ENCODE measurements at regions not wholly inside any gene's neighbourhood (a gene's known extent, or its start where the extent isn't known, plus 50 kb on each side); places are given as distances from the start of the nearest gene placed in this dataset.

GRCh38 chr16:21501869-21502667 lies 97.3 kb upstream of the METTL9 start (continued):
- TF ChIP-seq CHD4 (IDR thresholded peaks at IDR 0.05; ENCODE audit: insufficient read depth, insufficient replicate concordance, low read depth, low read length, poor library complexity, severe bottlenecking) (no peak), ZNF121 (CRISPR knock-in tag; conservative IDR thresholded peaks at IDR 0.05) (no peak), SMARCE1 (IDR thresholded peaks at IDR 0.05) (no peak), GABPB1 (CRISPR knock-in tag; IDR thresholded peaks at IDR 0.05) (peak; percentile 68; the same call in 1 of the 2 replicates), MECOM (CRISPR knock-in tag; IDR thresholded peaks at IDR 0.05) (no peak), SIN3B (IDR thresholded peaks at IDR 0.05; ENCODE audit: low read depth) (peak; percentile 59; the same call in 1 of the 2 replicates), TAF1 (IDR thresholded peaks at IDR 0.05; ENCODE audit: control insufficient read depth, extremely low read depth, insufficient read depth, low read length, severe bottlenecking) (peak; percentile 59), E2F1 (CRISPR knock-in tag; IDR thresholded peaks at IDR 0.05) (peak; percentile 58; the same call in 1 of the 2 replicates), GTF2A2 (tag; IDR thresholded peaks at IDR 0.05) (no peak), THAP12 (CRISPR knock-in tag; IDR thresholded peaks at IDR 0.05) (peak; percentile 79; the same call in 1 of the 2 replicates), NEUROD1 (IDR thresholded peaks at IDR 0.05; ENCODE audit: borderline replicate concordance, low read depth, low read length, partially characterized antibody) (peak; percentile 36), ZNF57 (CRISPR knock-in tag; IDR thresholded peaks at IDR 0.05) (0 out of 2 replicates have a peak, but pooled peaks have one; percentile 34), KLF16 (IDR thresholded peaks at IDR 0.05) (no peak), FOXP1 (CRISPR knock-in tag; IDR thresholded peaks at IDR 0.05) (peak; percentile 83), ZNF551 (CRISPR knock-in tag; IDR thresholded peaks at IDR 0.05) (no peak), ZFPM2 (CRISPR knock-in tag; IDR thresholded peaks at IDR 0.05) (no peak), ZBTB8A (IDR thresholded peaks at IDR 0.05; ENCODE audit: partially characterized antibody) (no peak), GTF2E2 (tag; IDR thresholded peaks at IDR 0.05) (peak; percentile 52; the same call in 1 of the 2 replicates), SMC3 (conservative IDR thresholded peaks at IDR 0.05; ENCODE audit: insufficient read depth, low read depth, low read length) (no peak)
- TF ChIP-seq, protein P1, sequence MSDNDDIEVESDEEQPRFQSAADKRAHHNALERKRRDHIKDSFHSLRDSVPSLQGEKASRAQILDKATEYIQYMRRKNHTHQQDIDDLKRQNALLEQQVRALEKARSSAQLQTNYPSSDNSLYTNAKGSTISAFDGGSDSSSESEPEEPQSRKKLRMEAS (CRISPR knock-in tag; IDR thresholded peaks at IDR 0.05), result peak; percentile 81
- TF ChIP-seq, protein P2, sequence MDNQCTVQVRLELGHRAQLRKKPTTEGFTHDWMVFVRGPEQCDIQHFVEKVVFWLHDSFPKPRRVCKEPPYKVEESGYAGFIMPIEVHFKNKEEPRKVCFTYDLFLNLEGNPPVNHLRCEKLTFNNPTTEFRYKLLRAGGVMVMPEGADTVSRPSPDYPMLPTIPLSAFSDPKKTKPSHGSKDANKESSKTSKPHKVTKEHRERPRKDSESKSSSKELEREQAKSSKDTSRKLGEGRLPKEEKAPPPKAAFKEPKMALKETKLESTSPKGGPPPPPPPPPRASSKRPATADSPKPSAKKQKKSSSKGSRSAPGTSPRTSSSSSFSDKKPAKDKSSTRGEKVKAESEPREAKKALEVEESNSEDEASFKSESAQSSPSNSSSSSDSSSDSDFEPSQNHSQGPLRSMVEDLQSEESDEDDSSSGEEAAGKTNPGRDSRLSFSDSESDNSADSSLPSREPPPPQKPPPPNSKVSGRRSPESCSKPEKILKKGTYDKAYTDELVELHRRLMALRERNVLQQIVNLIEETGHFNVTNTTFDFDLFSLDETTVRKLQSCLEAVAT (IDR thresholded peaks at IDR 0.05), result no peak
- TF ChIP-seq, protein P3, sequence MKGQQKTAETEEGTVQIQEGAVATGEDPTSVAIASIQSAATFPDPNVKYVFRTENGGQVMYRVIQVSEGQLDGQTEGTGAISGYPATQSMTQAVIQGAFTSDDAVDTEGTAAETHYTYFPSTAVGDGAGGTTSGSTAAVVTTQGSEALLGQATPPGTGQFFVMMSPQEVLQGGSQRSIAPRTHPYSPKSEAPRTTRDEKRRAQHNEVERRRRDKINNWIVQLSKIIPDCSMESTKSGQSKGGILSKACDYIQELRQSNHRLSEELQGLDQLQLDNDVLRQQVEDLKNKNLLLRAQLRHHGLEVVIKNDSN (CRISPR knock-in tag; IDR thresholded peaks at IDR 0.05), result peak; percentile 57
